ENCODE measurements at regions not wholly inside any gene's neighbourhood (a gene's known extent, or its start where the extent isn't known, plus 50 kb on each side); places are given as distances from the start of the nearest gene placed in this dataset.

GRCh38 chr10:3900391-3900790 is 115.4 kb upstream of the KLF6 start:
- Mint-ChIP-seq H3K27ac (no peak overlapping the region), H3K4me1 (peaks cover 20% of the 10 kb centered on the region), H3K36me3 (no peaks in the 10 kb centered on the region), H3K27me3 (no peaks in the 10 kb centered on the region), H3K4me3 (no peak overlapping the region), H3K9me3 (no peaks in the 10 kb centered on the region)
- no peak for DNase-seq

- H3K4me1 Mint-ChIP-seq: peaks cover 24% of the 10 kb centered on the region
- no peaks in the 10 kb centered on the region for H3K9me3 Mint-ChIP-seq
- H3K4me3 Mint-ChIP-seq: no peak overlapping the region
- no peak overlapping the region for H3K27ac Mint-ChIP-seq
- no peaks in the 10 kb centered on the region for H3K27me3 Mint-ChIP-seq
- H3K36me3 Mint-ChIP-seq: no peaks in the 10 kb centered on the region
- no peak for DNase-seq
Observed at GRCh38 chr10:3898821-3899220, 113.8 kb upstream of the KLF6 start.

GRCh38 chr10:3897156-3897555 is 112.1 kb upstream of the KLF6 start:
- Mint-ChIP-seq H3K27me3 (no peaks in the 10 kb centered on the region), H3K4me3 (no peak overlapping the region), H3K9me3 (no peaks in the 10 kb centered on the region), H3K36me3 (no peaks in the 10 kb centered on the region), H3K27ac (no peak overlapping the region), H3K4me1 (peaks cover 27% of the 10 kb centered on the region)
- DNase-seq: no peak

GRCh38 chr10:3896161-3896560 is 111.2 kb upstream of the KLF6 start:
- no peaks in the 10 kb centered on the region for H3K36me3 Mint-ChIP-seq
- no peak for DNase-seq
- H3K4me3 Mint-ChIP-seq: no peak overlapping the region
- H3K27ac Mint-ChIP-seq: no peak overlapping the region
- H3K9me3 Mint-ChIP-seq: no peaks in the 10 kb centered on the region
- H3K4me1 Mint-ChIP-seq: peaks cover 17% of the 10 kb centered on the region
- H3K27me3 Mint-ChIP-seq: no peaks in the 10 kb centered on the region

- Mint-ChIP-seq H3K4me1 (peaks cover 17% of the 10 kb centered on the region), H3K27ac (no peak overlapping the region), H3K9me3 (no peaks in the 10 kb centered on the region), H3K27me3 (no peaks in the 10 kb centered on the region), H3K36me3 (no peaks in the 10 kb centered on the region), H3K4me3 (no peak overlapping the region)
- DNase-seq: no peak
Observed at GRCh38 chr10:3895045-3895631, 110.1 kb upstream of the KLF6 start.

- DNase-seq: no peak
- no peaks in the 10 kb centered on the region for H3K27me3 Mint-ChIP-seq
- peaks cover 17% of the 10 kb centered on the region for H3K4me1 Mint-ChIP-seq
- H3K9me3 Mint-ChIP-seq: no peaks in the 10 kb centered on the region
- H3K4me3 Mint-ChIP-seq: no peak overlapping the region
- H3K36me3 Mint-ChIP-seq: no peaks in the 10 kb centered on the region
- H3K27ac Mint-ChIP-seq: no peak overlapping the region
Observed at GRCh38 chr10:3893901-3894563, 109.0 kb upstream of the KLF6 start.

- Mint-ChIP-seq H3K27me3 (no peaks in the 10 kb centered on the region), H3K4me3 (no peak overlapping the region), H3K9me3 (no peaks in the 10 kb centered on the region), H3K36me3 (no peaks in the 10 kb centered on the region), H3K27ac (no peak overlapping the region), H3K4me1 (peaks cover 17% of the 10 kb centered on the region)
- DNase-seq: no peak
Observed at GRCh38 chr10:3892440-3893425, 107.7 kb upstream of the KLF6 start.

- H3K27ac Mint-ChIP-seq: no peak overlapping the region
- no peaks in the 10 kb centered on the region for H3K36me3 Mint-ChIP-seq
- no peak for DNase-seq
- H3K4me3 Mint-ChIP-seq: no peak overlapping the region
- no peaks in the 10 kb centered on the region for H3K9me3 Mint-ChIP-seq
- H3K4me1 Mint-ChIP-seq: peaks cover 17% of the 10 kb centered on the region
- H3K27me3 Mint-ChIP-seq: no peaks in the 10 kb centered on the region
Observed at GRCh38 chr10:3891396-3891795, 106.4 kb upstream of the KLF6 start.

GRCh38 chr10:3890602-3891352 is 105.8 kb upstream of the KLF6 start:
- H3K4me1 Mint-ChIP-seq: peaks cover 17% of the 10 kb centered on the region
- H3K27ac Mint-ChIP-seq: no peak overlapping the region

GRCh38 chr10:3889961-3890522 is 105.0 kb upstream of the KLF6 start:
- H3K4me1 Mint-ChIP-seq: peaks cover 14% of the 10 kb centered on the region
- no peak for DNase-seq
- H3K27ac Mint-ChIP-seq: no peak overlapping the region
- H3K9me3 Mint-ChIP-seq: no peaks in the 10 kb centered on the region
- H3K36me3 Mint-ChIP-seq: no peaks in the 10 kb centered on the region
- no peaks in the 10 kb centered on the region for H3K27me3 Mint-ChIP-seq
- no peak overlapping the region for H3K4me3 Mint-ChIP-seq

More at GRCh38 chr10:3890602-3891352, 105.8 kb upstream of the KLF6 start:
- no peak for DNase-seq
- H3K36me3 Mint-ChIP-seq: no peaks in the 10 kb centered on the region
- no peaks in the 10 kb centered on the region for H3K27me3 Mint-ChIP-seq
- H3K9me3 Mint-ChIP-seq: no peaks in the 10 kb centered on the region
- H3K4me3 Mint-ChIP-seq: no peak overlapping the region

GRCh38 chr10:3887885-3888476 is 103.0 kb upstream of the KLF6 start:
- no peak for DNase-seq
- peaks cover 7% of the 10 kb centered on the region for H3K4me1 Mint-ChIP-seq
- no peaks in the 10 kb centered on the region for H3K9me3 Mint-ChIP-seq
- peak overlapping the region; percentile 6 for H3K27ac Mint-ChIP-seq
- no peaks in the 10 kb centered on the region for H3K36me3 Mint-ChIP-seq
- no peak overlapping the region for H3K4me3 Mint-ChIP-seq
- no peaks in the 10 kb centered on the region for H3K27me3 Mint-ChIP-seq

GRCh38 chr10:3887404-3887803 is 102.4 kb upstream of the KLF6 start:
- DNase-seq: no peak
- no peak overlapping the region for H3K27ac Mint-ChIP-seq

GRCh38 chr10:3886641-3887251 is 101.7 kb upstream of the KLF6 start:
- H3K27me3 Mint-ChIP-seq: no peaks in the 10 kb centered on the region
- H3K4me1 Mint-ChIP-seq: no peaks in the 10 kb centered on the region
- H3K36me3 Mint-ChIP-seq: peaks cover 3% of the 10 kb centered on the region
- H3K9me3 Mint-ChIP-seq: peaks cover 4% of the 10 kb centered on the region
- DNase-seq: no peak
- H3K27ac Mint-ChIP-seq: no peak overlapping the region
- no peak overlapping the region for H3K4me3 Mint-ChIP-seq

More at GRCh38 chr10:3887404-3887803, 102.4 kb upstream of the KLF6 start:
- no peaks in the 10 kb centered on the region for H3K9me3 Mint-ChIP-seq
- no peaks in the 10 kb centered on the region for H3K27me3 Mint-ChIP-seq
- H3K4me3 Mint-ChIP-seq: no peak overlapping the region
- H3K36me3 Mint-ChIP-seq: no peaks in the 10 kb centered on the region
- peaks cover 2% of the 10 kb centered on the region for H3K4me1 Mint-ChIP-seq

- no peak for DNase-seq
- Mint-ChIP-seq H3K27ac (no peak overlapping the region), H3K27me3 (no peaks in the 10 kb centered on the region), H3K36me3 (peaks cover 3% of the 10 kb centered on the region), H3K4me1 (no peaks in the 10 kb centered on the region), H3K4me3 (no peak overlapping the region), H3K9me3 (peaks cover 4% of the 10 kb centered on the region)
Observed at GRCh38 chr10:3886191-3886590, 101.2 kb upstream of the KLF6 start.

Data from activated naive CD8-positive, alpha-beta T cell treated with anti-CD3 and anti-CD28 coated beads for 36 hours (primary cell).